Activated naive CD8-positive, alpha-beta T cell treated with anti-CD3 and anti-CD28 coated beads, Interleukin-2, amount 50 U/mL, for 16 hours (primary cell): ENCODE measurements at regions not wholly inside any gene's neighbourhood (a gene's known extent, or its start where the extent isn't known, plus 50 kb on each side); places are given as distances from the start of the nearest gene placed in this dataset.

Experiments used
- DNase-seq: peaks from one replicate; pipeline ENCODE4 v3.0.0-alpha.2; 2020; ENCODE audit warnings: low read depth, low spot score

DNA sequence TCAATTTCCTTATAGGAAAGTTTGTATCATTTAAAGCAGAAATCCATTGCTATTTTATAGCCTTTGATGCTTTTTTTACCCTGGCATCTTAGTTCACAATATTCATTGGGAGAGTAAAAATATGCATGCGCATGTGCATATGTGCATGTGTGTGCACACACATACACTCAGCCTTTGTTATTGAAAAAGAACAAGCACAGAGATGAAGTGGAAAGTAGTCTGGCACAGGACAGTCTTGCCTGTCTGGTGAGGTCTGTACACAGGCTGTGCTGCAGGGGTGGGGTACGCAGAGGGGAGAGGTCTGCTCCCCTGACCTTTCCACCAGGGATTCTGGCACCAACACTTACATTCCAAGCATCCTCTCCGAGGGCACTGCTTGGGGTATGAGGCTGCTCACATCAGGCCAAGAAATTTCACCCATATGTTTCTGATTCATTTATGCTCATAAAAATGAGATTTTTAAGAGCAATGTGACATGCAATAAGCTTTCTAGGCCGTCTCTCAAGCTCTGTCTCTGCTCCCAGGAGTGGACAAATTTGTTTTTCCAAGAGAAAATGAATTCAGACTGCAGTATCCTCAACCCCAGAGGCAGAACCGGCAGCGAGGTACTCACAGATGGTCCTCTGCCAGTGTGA is 237.2 kb downstream of the INSIG2 start:
- no peak for DNase-seq

DNA sequence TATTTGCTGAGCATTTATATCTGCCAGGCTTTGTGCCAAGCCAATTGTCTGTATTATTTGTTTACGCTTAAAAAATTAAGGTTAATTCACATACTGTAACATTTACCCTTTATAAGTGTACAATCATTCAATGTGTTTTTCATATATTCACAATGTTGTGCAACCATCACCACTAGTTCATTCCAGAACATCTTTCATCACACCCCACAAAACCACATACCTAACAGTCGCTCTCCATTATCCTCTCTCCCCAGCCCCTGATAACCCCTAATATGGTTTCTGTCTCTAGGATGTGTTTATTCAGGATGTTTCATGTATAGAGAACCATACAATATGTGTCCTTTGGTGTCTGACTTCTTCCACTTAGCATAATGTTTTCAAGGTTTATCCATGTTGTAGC is 234.1 kb downstream of the INSIG2 start:
- DNase-seq, result no peak

DNA sequence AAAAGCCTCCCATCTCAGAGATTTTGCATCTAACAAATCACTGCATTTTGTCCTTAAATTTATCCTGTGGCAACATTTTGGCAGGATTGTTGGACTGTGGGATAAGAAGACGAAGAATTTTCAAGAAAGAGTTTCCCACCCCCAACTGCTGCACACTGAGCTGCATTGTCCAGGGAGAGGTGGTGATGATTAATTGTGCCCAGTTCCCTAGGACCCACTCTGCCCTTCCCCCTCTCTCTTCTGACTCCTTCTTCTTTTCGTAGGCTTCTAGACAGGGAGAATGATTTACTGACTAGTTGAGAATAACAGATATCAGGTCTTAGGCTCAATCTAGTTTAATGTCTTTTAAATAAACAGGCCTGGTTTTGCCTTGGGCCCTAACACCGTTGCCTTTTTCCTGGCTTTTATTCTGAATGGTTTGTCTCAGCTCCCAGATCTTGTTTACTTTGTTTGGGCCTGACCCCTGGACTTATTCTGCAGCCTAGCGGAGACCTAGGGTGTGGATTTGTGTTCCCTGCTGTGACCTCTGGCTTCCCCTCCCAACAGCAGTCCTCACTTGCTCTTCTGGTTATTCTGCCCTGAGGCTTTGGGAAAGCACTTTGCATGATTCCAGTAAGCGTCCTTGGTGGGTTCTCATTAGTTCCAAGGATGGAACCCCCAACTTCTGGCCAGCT is 233.3 kb downstream of the INSIG2 start:
- DNase-seq, result no peak

DNA sequence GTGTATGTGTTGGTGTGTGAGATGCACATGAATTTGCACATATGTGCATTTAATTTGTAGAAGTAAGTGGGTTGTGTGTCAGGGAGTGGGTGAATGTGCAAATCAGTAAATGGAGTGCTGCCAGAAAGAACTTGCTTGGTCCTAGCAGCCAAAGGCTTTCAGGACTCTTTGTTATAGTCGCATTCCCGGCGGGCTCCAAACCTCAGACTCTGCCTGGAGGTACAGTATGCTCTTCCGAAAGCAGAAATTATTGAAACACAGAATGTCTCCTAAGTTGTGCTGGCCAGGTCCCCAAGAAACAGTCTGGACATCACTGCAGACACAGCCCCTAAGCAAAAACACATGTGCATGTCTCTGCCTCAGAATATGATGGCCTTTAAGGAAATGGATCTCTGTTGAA is 232.4 kb downstream of the INSIG2 start:
- no peak for DNase-seq

DNA sequence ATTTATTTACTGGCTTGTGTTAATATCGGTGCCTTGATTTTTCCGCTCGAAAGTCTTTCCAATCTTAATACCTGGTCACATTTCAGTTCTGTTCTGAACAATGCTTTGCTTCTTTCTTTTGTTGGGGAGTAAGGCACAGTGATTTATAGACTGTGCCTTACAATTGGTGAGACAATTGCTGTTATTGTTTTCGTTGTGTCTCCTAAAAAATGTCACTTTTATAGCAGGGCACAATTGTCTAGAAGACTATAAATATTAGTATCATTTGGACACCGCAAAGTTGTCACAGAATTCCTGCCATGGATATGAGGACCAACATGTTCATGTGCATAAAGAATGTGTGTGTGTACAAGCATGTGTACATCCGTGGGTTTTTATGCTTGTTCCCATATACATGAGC is 231.9 kb downstream of the INSIG2 start:
- no peak for DNase-seq

DNA sequence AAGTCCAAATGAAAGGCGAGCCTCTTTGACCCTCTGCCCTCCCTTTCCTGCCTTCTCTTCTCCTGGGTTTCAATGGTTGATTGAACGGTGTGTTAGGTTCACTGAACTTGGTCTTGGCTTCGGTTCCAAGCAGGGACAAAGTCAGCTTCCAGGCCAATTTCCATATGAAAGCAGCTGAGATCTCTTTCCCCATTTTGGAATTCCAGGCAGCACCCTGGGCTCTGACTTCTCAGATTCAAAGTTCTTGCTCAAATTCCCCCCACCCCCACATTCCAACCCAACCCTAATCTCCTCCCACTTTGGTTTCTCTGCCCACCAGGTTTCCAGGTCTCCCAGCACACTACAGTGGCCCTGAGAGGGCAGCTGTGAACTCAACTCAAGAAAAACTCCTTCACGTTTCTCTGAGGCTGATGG is 231.0 kb downstream of the INSIG2 start:
- no peak for DNase-seq

DNA sequence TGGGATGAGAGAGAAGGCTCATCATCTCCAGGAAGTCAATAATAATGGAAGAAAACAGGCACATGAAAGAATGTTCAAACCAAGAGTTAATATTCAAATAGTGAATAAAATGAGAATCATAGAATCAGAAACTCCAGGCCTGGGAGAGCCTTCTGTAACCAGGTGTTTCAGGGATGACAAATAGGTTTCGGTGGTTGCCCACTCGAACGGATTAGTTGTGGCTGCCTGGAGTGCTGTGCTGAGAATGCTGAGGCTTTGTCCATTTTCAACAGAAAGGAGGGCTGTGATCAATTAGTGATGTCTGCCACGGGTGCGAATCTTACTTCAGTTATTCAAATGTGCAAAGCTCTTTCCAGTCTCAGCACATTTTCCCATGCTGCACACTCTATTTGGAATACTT is 227.3 kb downstream of the INSIG2 start:
- DNase-seq, result no peak

DNA sequence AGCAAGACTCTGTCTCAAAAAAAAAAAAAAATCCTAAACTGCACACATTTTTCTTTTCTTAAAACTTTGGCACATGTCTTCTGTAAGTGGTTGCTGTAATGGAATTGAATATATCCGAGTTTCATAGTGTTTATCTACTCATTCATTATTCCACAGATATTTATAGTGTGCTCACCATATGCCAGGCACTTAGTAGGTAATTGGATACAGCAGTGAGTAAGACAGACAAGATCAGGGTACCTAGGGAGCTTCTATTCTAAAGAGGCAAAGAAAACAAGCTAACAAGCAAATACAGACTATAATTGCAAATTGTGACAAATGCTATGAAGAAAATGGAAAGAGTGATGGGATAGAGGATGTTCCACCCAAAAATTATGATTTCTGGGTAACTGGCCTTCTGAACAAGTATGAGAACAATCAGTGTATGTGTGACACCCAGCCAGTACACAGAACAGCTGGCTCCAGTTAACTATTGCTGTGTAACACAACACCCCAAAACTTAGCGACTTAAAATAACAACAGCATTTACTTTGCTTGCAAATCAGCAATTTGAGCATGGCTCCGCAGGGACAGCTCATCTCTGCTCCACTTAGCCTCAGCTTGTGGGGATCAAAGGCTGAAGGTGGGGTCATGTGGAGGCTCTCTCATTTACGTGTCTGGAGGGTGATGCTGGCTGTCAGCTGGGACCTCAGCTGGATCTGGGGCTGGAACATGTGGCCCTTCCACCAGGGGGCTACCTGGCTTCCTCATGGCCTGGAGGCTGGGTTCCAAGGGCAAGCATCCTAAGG is 224.9 kb downstream of the INSIG2 start:
- DNase-seq, result no peak

DNA sequence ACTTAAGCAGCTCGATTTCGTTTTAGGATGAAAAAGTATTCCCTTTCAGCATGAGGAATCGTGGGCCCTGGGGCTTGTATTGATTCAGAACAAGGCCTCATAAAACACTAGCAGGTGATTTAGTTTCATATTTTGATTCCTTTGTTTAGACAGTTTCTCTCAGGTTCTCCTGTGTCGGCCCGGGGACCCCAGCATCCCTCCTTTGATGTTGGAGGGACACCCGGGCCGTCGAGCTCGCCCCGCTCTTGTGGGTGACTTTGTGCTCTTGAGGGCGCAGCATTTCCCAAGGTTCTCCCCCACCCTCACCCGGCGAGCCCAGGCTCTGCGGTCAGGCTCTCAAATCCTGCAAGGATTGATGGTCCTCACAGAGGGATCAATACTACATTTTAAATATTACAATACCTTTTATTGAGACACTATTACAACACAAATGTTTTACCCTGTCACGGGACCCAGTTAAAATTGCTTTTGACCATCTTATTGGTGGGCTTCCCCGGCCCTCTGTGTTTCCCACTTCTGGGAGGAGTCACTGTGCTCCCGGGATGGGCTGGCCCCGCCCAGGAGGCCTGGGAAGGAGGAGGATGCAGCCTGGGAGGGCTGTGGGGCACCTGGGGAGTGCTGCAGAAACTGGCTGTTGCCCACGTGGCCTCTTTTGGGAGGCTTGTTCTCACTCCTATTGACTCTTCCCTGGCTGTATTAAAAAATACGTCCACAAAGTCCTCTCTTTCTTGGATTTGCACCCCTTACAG is 222.6 kb downstream of the INSIG2 start:
- no peak for DNase-seq

DNA sequence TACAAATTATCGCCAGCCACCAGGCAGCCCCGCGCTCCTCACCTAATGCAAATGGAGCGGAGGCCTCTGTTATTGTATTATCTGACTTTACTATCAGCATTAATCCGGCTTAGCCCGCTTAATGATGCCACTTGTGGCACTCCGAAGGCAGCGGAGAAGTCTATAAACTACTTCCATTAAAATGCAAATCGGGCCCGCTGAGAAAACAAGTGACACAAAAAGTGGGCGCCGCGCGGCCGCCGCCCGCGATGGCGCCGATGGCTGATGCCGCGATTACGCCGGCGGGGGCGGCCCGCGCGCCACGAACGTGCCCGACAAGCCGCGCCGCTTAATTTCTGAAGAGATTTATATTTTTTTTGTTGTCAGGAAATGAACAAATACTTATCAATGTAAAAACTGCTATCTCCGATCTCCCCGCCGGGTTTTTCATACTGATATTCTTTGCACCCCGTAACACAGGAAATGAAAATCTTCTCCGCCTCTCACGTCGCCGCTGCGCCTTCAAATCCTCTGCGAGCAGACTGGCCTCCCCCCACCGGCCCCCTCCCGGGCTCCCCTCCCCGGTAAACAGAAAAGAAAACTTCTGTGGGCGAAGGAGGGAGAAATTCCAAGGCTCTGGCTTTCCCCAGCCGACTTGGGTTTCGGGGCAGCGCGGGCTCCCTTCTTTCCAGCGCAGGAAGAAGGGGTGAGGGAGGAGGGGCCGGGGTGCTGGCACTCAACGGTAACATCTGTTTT is 221.8 kb downstream of the INSIG2 start:
- peak; percentile 13 for DNase-seq

DNA sequence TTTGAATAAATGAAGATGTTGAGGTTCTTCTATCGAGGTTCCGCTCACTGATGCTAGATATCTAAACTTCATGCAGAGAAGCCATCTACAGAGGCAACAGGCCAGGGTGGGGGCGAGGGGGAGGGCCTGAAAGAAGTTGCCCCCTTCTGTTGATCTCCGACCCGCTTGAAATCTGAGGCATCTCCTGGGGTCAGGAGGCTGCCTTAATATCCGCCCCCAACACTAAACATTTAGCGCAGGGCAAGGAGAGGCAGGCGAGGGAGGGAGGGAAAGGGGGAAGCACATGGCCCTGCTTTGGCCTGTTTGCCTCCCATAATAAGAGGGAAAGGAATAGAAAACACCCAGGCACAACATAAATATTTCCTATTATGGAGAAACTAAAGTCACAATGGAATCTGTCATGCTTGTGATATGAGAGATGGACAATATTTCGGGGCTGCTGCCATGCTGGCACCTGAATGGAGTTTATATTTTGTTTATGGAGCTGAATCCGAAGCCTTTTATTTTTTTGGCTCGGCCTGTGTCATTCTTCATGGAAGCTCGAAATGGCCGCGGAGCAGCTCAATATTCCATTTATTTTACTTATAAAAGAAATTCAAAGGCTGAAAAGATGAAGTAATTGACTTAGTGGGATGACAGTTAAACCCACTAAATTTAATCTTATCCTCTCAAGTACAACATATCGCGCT is 221.1 kb downstream of the INSIG2 start:
- no peak for DNase-seq

DNA sequence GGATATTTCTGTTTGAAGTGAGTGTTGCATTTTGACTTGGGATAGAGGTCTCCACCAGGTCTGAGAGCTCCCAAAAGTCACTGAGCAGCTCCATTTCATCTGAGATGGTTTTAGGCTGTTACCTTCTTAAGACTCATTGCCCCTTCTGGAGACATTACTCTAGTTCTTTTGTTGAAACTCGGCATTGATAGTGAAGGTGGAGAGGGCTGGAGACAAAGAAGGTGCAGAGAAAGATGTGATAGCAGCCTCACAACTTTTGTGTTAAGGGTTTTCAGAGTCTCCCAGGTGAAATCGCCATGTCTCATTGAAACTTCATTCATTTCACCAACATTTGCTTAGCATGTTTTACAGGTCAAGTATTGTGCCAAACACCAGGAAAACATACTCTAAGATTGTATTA is 219.6 kb downstream of the INSIG2 start:
- DNase-seq, result no peak

DNA sequence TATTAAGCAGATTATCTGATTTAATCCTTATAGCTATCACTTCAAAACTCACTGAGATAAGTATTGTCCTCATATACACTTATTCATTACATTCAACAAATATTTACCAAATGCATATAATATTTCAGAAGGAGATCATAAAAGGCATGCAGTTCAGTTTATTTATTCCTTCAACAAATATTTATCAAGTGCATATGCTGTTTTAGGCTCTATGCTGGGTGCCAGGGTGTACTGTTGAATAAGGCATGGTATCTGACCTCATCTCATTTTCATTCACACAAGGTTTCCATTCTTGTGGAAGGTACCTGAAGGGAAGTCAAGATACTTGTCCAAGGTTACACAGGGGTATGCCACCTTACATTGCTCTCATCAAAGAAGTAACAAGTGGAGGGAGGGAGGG is 213.0 kb downstream of the INSIG2 start:
- DNase-seq, result no peak

DNA sequence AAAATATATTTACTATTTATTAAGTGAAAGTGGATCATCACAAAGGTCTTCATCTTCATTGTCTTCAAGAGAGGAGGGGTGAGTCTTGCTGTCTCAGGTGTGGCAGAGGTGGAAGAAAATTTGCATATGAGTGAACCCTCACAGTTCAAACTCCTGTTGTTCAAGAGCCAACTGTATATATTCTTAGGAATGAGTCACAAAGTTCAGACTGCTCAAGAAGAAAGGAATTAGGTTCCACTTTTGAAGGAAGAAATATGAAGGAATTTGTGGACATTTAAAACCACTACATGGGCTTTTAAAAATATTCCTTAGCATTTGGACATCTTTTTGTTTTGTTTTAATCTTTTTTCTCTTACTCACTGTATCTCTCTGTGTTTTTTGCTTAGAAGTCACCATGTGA is 212.6 kb downstream of the INSIG2 start:
- no peak for DNase-seq

DNA sequence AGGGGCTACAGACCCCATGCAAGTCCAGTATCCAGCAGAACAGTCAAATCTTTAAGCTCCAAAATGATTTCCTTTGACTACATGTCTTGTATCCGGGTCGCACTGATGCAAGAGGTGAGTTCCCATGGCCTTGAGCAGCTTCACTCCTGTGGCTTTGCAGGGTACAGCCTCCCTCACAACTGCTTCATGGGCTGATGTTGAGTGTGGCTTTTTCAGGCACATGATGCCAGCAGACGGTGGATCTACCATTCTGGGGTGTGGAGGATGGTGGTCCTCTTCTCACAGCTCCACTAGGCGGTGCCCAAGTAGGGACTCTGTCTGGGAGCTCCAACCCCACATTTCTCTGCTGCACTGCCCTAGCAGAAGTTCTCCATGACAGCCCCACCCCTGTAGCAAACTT is 208.4 kb downstream of the INSIG2 start:
- DNase-seq, result no peak

DNA sequence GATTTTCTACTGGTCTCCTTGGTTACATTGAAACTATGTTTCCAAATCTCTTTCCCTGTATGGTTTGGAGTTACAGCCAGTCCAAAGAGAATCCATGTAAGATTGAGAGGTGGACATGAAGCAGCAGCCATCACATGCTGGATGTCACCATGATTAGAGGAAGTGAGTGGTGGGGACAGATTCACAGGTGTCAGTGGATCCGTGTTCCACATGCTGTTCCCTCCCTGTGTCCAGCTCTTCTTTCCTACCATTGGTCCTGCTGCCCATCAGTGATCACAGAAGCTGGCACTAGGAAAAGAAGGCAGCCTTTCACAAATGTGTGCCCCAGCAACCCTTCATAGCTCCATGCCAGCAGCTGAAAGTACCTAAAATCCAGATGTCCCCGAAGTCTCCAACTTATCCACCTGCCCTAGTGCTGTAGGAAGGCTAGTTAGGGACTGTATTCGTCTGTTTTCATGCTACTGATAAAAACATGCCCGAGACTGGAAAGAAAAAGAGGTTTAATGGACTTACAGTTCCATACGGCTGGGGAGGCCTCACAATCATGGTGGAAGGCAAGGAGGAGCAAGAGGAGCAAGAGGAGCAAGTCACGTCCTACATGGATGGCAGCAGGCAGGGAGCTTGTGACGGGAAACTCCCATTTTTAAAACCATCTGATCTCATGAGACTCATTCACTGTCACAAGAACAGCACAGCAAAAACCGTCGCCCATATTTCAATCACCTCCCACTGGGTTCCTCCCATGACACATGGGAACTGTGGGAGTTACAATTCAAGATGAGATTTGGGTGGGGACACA is 207.5 kb downstream of the INSIG2 start:
- no peak for DNase-seq

DNA sequence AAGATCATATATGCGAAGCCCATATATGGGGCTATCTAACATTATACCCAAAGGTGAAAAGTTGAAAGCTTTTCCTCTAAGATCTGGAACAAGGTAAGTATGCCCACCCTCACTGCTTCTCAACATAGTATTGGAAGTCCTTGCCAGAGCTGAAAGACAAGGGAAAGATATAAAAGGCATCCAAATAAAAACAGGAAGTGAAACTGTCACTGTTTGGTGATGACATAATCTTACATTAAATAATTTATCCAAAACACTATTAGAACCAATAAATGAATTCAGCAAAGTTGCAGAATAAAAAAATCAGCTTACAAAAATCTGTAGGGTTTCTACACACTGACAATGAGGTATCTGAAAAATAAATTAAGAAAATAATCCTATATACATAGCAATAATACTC is 205.8 kb downstream of the INSIG2 start:
- no peak for DNase-seq

DNA sequence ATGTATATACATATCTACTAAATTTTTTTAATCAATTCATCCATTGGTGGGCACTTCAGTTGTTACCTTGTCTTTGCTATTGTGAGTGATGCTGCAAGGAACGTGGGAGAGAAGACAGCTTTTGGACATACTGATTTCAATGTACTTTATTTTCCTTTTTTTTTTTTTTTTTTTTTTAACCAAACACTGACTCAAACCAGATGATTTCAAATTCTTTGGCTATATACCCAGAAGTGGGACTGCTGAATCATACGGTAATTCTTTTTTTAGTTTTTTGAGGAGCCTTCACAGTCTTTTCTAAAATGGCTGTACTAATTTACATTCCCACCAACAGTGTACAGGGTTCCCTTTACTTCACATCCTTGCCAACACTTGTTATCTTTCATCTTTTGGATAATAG is 204.7 kb downstream of the INSIG2 start:
- DNase-seq, result no peak

DNA sequence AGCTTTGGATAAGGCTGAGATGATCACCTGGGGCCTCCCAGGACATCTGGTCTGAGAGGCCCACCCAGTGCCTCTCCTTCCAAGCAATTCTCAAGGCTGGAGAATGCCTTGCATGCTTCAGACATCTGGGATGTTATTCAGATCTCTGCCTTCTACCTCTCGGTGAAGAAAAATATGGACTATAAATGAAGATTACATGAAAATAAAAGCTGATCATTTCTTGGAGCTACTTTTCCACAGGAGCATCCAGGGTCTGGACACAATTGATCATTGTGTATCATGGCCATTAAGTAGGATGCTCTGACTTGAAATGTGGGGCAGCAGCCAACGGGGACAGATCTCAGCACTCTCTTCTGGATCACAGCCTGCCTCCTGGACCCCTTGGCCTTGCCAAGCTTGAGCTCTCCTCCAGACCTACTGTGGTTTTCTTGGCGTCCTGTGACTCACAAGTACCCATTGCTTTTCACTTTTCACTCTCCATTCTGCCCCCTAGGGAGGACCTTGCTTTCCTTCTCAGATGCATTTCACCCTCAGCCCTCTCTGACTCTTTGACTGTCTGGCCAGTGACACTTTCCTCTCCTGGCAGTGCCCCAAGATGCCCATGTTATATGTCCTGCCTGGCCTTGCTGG is 203.1 kb downstream of the INSIG2 start:
- no peak for DNase-seq
